HUES48 (cell line): ENCODE measurements at regions not wholly inside any gene's neighbourhood (a gene's known extent, or its start where the extent isn't known, plus 50 kb on each side); places are given as distances from the start of the nearest gene placed in this dataset.

Source experiments
- H3K27ac ChIP-seq: one replicate; pipeline ENCODE4 v1.7.0; 2013; ENCODE audit warnings: low read depth, low read length, inconsistent platforms
- H3K27me3 ChIP-seq: 2 replicates; pipeline ENCODE4 v1.6.1; 2013; ENCODE audit warnings: mild to moderate bottlenecking, low read length; ENCODE audit not compliant: control insufficient read depth, insufficient read depth
- H3K36me3 ChIP-seq: 2 replicates; pipeline ENCODE4 v1.6.1; 2013; ENCODE audit warnings: low read length; ENCODE audit not compliant: control insufficient read depth, insufficient read depth
- H3K4me1 ChIP-seq: 2 replicates; pipeline ENCODE4 v1.6.1; 2013; ENCODE audit warnings: mild to moderate bottlenecking, low read length; ENCODE audit not compliant: control insufficient read depth, insufficient read depth
- H3K4me3 ChIP-seq: 2 replicates; pipeline ENCODE4 v1.5.1; 2013; ENCODE audit warnings: mild to moderate bottlenecking, low read depth, low read length
- H3K9ac ChIP-seq: 2 replicates; pipeline ENCODE4 v1.6.1; 2013; ENCODE audit warnings: mild to moderate bottlenecking, low read depth, low read length, moderate library complexity
- H3K9me3 ChIP-seq: 2 replicates; pipeline ENCODE4 v1.6.1; 2013; ENCODE audit warnings: low read length; ENCODE audit not compliant: control insufficient read depth, insufficient read depth

DNA sequence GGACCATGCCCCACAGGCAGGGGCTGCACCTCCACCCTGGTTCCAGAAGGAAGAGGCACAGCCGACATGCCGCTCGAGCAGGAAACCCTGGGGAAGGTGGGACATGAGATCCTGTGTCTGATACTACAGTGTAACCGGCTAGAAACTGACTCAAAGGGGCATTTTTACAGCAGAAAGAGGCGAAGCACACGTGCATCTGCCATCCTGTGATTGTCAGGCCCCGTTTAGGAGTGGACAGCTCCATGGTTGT lies 62.7 kb downstream of the SIK1 start:
- H3K9me3 ChIP-seq, result no peaks in the 10 kb centered on the region
- H3K4me1 ChIP-seq, result peaks cover 9% of the 10 kb centered on the region
- H3K9ac ChIP-seq, result no peak overlapping the region
- H3K36me3 ChIP-seq, result no peaks in the 10 kb centered on the region
- no peak overlapping the region for H3K4me3 ChIP-seq
- H3K27ac ChIP-seq, result no peak overlapping the region
- peaks cover 4% of the 10 kb centered on the region; the same call in 1 of the 2 replicates for H3K27me3 ChIP-seq

DNA sequence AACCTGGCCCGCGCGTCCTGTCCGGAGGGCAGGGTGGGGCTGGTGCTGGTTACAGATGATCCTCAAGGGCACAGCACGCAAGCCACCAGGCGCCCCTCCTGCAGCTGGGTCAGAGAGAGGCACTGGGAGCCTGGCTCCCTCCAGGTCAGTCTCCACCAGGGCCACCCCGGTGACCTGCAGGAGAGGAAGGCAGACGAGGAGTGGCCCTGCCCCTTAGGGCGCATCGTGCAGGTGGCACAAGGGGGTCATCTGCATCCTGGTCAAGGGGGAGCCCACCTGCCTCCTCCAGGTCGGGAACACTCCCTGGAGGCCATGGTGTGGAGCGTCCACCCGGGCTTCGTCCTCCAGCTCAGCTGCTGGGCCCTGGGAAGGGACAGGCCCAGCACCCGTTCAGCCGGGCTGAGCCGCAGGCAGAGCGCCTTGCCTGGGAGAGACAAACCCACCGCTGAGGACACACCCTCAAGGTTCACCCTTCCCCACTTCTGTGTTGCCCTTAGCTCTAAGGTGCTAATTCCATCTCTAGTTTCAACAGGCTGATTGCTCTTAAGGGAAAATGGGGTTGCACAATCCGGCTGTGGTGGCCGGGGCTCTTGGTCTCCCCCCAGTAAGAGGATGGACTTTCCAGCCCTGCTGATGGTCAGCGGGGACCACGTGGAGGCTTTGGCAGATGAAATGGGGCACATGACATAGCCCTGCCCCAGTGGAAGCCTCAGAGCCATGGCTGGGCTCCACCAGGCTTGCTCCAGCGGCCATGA lies 63.2 kb downstream of the SIK1 start:
- Histone ChIP-seq H3K9ac (no peak overlapping the region), H3K27ac (no peak overlapping the region), H3K9me3 (no peaks in the 10 kb centered on the region), H3K4me3 (no peak overlapping the region), H3K4me1 (peaks cover 9% of the 10 kb centered on the region), H3K27me3 (peaks cover 4% of the 10 kb centered on the region; the same call in 1 of the 2 replicates), H3K36me3 (no peaks in the 10 kb centered on the region)

DNA sequence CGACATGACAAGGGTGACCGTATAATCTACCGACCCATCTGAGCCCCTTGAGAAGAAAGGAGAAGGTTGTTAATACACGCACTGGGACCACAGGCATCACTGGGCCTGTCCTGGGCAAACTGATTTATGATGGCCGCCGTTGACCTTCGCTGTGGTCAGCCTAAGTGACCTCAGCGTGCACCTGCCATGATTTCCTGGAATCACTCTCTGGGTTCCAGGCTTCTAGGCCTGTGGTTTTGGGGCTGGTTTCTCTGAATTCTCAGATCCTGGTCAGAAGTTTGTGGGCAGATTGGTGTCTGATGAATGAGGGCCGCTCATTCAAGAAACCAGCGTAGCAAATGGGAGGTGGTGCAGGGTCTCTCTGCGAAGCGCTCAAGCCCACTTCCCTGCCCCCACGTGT lies 64.0 kb downstream of the SIK1 start:
- no peak overlapping the region for H3K9ac ChIP-seq
- peaks cover 9% of the 10 kb centered on the region for H3K4me1 ChIP-seq
- H3K4me3 ChIP-seq, result no peak overlapping the region
- H3K27me3 ChIP-seq, result peaks cover 4% of the 10 kb centered on the region; the same call in 1 of the 2 replicates
- no peaks in the 10 kb centered on the region for H3K36me3 ChIP-seq
- no peak overlapping the region for H3K27ac ChIP-seq
- no peaks in the 10 kb centered on the region for H3K9me3 ChIP-seq

DNA sequence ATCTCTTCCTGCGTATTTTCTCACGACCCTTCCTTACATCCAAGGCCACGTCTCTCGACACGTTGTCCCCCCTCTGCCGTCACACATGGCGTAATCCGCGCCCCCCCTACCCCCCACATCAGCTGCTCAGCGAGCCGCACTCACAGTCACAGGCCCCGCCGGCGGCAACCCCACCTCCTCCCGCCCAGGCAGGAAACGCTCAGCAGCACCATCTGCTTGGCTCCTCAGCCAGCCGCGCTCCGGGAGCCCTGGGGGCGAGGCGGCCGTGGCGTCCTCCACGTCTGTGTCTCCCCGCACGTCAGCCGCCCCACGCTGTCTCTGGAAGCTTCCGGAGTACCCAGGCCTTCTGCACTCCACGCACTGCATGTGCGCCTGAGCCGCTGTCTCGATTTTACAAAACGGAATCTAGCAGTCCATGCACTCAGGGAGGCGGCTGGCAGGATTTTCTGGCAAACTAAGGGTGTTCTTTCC lies 64.6 kb downstream of the SIK1 start:
- no peak overlapping the region for H3K9ac ChIP-seq
- H3K27ac ChIP-seq, result peak overlapping the region; percentile 12
- no peak overlapping the region for H3K4me3 ChIP-seq
- H3K27me3 ChIP-seq, result peaks cover 4% of the 10 kb centered on the region; the same call in 1 of the 2 replicates
- H3K4me1 ChIP-seq, result peaks cover 9% of the 10 kb centered on the region
- no peaks in the 10 kb centered on the region for H3K9me3 ChIP-seq
- H3K36me3 ChIP-seq, result no peaks in the 10 kb centered on the region

DNA sequence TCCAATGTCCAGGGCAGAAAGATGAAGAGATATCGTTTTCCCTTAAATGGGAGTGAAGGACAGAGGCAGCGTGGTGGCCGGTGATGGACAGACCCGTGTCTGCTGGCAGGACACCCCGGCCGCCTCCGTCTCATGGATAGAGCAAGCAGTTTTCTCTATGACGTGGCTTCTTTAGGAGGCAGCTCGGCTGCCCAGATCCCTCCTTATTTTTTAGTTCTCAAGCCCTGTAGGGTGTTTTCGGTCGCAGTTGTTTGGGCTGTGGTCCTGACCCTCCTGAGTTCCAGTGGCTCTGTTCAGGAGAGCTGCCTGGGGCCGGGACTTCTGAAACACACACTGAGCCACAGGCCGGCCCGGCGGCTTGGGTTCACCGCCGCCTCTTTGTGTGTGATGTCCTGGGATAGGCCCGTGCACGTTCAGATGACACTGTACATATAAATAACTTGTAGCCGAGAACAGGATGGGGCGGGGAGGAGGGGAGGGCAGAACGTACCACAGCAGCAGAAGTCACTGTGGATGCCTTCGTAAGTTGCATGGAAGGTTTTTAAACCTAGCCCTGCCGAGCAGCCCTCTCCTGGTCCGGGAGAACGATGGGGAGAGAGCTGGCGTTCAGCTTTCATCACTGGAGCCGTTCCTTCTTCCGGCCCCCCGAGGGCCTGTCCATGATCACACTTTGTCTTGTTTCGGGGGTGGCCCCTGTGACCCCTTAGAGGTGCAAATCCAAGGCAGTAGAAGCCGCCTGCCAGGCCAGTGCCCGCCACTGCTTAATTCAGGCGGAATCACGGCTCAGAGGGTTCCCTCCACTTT lies 65.2 kb downstream of the SIK1 start:
- Histone ChIP-seq H3K9me3 (no peaks in the 10 kb centered on the region), H3K9ac (no peak overlapping the region), H3K4me3 (no peak overlapping the region), H3K36me3 (no peaks in the 10 kb centered on the region), H3K27me3 (peaks cover 4% of the 10 kb centered on the region; the same call in 1 of the 2 replicates), H3K4me1 (peaks cover 9% of the 10 kb centered on the region), H3K27ac (peak overlapping the region; percentile 12)

DNA sequence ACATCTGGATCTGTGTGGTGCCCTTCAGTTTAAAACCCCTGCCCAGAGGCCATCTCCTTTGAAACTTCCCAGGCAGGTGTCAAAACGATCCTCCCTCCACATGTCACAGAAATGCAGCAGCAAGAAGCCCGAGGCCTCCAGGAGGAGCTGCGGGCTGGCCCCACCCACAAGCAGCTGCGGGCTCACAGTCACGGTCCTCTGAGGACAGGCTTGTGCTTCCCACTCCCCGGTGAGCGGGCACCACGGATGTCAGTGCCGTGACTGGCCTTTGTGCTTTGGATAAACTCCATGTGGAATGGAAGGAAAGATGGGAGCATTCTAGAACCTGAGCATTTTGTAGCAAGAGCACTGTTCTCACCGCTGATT lies 65.8 kb downstream of the SIK1 start:
- no peak overlapping the region for H3K4me3 ChIP-seq
- H3K36me3 ChIP-seq, result no peaks in the 10 kb centered on the region
- H3K4me1 ChIP-seq, result peaks cover 9% of the 10 kb centered on the region
- H3K27ac ChIP-seq, result no peak overlapping the region
- H3K9ac ChIP-seq, result no peak overlapping the region
- H3K9me3 ChIP-seq, result no peaks in the 10 kb centered on the region
- peaks cover 4% of the 10 kb centered on the region; the same call in 1 of the 2 replicates for H3K27me3 ChIP-seq

DNA sequence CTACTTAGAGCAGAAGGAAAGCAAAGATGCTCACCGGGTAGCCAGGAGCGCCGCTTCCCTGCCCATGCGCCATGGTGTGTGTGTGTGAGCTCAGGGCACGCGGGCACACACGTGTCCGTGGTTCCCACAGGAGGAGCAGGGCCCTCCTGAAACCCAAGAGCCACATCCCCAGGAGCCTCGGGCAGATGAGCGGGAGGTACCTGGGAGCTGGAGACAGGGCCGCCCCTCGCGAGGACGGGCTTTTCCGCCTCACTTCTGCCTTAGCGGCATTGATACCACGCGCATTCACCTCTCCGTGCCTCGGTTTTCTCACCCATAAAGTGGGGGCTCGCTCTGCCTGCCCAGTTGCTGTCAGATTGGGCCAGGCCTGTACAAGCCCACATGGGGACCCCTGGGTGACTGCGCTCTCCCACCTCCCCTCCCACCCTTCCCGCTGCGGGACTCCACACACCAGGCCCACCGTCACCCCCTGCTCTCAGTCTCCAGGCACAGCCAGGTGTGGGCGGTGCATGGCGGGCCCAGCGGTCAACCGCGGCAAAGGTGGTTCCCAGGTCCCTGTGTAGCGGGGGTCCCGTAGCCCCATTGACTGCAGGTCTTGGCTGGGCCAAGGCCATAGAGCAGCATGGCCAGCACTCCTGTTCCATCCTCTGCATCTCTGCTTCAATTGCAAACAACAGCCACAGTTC lies 66.3 kb downstream of the SIK1 start:
- Histone ChIP-seq H3K4me3 (no peak overlapping the region), H3K27me3 (peaks cover 4% of the 10 kb centered on the region; the same call in 1 of the 2 replicates), H3K4me1 (peaks cover 9% of the 10 kb centered on the region), H3K9ac (no peak overlapping the region), H3K27ac (no peak overlapping the region), H3K36me3 (no peaks in the 10 kb centered on the region), H3K9me3 (no peaks in the 10 kb centered on the region)

DNA sequence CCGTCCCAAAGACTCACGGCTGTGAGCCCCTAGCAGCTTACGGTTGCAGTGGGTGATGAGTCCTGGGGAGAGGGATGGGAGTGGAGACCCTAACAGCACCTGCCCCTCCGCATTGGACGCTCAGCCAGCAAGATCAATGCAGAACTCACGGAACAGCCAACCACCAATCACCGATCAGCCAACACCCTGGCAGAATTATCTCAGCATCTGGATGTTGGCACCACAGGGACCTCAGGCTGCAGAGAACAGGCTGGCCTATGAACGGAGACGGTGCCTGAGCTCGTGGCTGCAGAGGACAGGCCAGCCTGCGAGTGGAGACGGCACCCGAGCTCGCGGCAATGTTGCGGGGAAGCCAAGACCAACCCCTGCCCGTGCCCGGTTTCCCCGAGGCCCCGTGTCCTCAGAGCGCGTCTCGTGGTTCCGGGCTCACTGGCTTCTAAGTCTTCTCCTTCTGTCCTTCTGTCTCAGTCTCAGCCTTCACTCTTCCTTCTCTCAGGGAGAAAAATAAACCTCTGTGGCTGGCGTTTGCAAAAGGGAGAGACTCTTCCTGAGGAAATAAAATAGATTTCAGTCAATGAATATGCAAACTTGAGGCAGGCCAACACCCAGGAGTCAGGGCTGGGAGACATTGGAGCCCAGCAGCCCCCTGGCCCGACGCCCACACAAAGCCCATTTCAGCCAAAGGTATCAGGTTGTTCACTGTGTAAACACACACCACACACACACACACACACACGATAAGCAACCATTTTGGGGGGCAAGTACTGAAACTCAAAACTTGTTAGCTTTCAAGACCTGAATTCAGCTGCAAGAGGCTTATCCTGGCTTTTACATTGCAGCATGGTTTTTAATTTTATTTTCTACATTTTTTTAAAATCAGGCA lies 67.8 kb downstream of the SIK1 start:
- no peak overlapping the region for H3K4me3 ChIP-seq
- H3K9me3 ChIP-seq, result no peaks in the 10 kb centered on the region
- H3K36me3 ChIP-seq, result no peaks in the 10 kb centered on the region
- peaks cover 9% of the 10 kb centered on the region for H3K4me1 ChIP-seq
- H3K27ac ChIP-seq, result no peak overlapping the region
- no peak overlapping the region for H3K9ac ChIP-seq
- H3K27me3 ChIP-seq, result peaks cover 4% of the 10 kb centered on the region; the same call in 1 of the 2 replicates

DNA sequence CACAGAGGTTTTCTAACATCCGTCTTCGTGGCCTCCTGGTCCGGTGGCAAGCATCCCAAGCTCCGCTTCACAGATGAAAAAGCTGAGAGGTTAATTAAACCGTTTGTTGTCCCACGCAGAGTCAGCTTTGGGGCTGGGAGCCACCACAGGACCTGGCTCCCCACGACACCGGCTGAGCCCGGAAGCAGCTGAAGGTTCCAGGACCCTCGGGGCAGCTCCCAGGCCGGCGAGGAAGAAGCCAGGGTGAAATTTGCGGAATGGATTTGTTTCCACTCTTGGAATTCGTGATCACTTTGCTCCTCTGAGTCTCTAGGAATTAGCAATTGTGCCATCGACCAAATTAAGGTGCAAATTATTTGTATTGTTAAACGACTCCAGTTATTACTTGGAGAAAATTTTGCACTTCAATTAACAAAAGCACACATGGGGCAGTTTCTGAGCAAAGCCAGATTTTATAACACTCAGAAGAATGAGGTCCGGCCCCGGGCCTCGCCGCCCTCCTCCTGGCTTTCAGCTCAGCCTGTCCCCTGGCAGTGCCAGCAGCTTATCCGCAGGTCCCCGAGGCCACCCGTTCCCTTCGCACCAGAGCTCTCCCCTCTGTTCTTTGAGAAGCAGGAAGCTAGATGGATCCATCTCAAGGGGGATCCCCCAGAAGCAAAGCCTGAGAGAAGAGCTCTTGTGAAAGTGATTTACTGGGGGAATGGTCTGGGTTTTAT lies 69.1 kb downstream of the SIK1 start:
- H3K9ac ChIP-seq, result no peak overlapping the region
- peaks cover 9% of the 10 kb centered on the region for H3K4me1 ChIP-seq
- H3K27me3 ChIP-seq, result peaks cover 4% of the 10 kb centered on the region; the same call in 1 of the 2 replicates
- H3K27ac ChIP-seq, result no peak overlapping the region
- H3K9me3 ChIP-seq, result no peaks in the 10 kb centered on the region
- H3K36me3 ChIP-seq, result no peaks in the 10 kb centered on the region
- H3K4me3 ChIP-seq, result no peak overlapping the region

DNA sequence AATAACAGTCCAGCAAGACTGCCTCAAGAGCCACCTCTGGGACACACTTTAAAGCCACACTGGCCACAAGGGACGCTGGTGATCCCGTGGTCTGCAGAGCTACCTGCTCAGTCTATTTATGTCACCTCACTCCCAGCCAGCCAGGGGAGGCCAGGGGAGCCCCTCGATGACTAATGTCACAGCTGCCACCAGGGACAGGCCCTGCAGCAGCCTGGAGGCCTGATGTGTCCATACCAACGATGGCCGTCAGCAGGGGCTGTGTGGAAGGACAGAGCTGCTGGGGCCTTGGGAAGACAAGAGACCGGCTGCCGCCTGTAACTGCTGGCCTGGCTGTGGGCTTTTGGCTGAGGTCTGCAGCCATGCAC lies 71.0 kb downstream of the SIK1 start:
- H3K4me3 ChIP-seq, result no peak overlapping the region
- no peak overlapping the region for H3K9ac ChIP-seq
- no peaks in the 10 kb centered on the region for H3K27me3 ChIP-seq
- no peaks in the 10 kb centered on the region for H3K4me1 ChIP-seq
- no peak overlapping the region for H3K27ac ChIP-seq
- no peaks in the 10 kb centered on the region for H3K9me3 ChIP-seq
- no peaks in the 10 kb centered on the region for H3K36me3 ChIP-seq
